MG63 (cell line): ENCODE measurements at regions not wholly inside any gene's neighbourhood (a gene's known extent, or its start where the extent isn't known, plus 50 kb on each side); places are given as distances from the start of the nearest gene placed in this dataset.

ENCODE experiments used
- DNase-seq: peaks from one replicate; pipeline ENCODE4 v3.0.0-alpha.2; 2020
- H3K27me3 ChIP-seq: fragments of 250-450 bp; sonication (Bioruptor Pico); 2 replicates; pipeline ENCODE4 v1.5.1; 2020; ENCODE audit warnings: mild to moderate bottlenecking, moderate library complexity
- H3K36me3 ChIP-seq: fragments of 250-450 bp; sonication (Bioruptor Pico); 2 replicates; pipeline ENCODE4 v1.5.1; 2020; ENCODE audit warnings: mild to moderate bottlenecking, moderate library complexity
- H3K4me3 ChIP-seq: fragments of 250-450 bp; sonication (Bioruptor Pico); 2 replicates; pipeline ENCODE4 v1.5.1; 2020; ENCODE audit warnings: mild to moderate bottlenecking, moderate library complexity
- H3K9me3 ChIP-seq: fragments of 250-450 bp; sonication (Bioruptor Pico); 2 replicates; pipeline ENCODE4 v1.5.1; 2020; ENCODE audit warnings: mild to moderate bottlenecking, moderate library complexity

DNA sequence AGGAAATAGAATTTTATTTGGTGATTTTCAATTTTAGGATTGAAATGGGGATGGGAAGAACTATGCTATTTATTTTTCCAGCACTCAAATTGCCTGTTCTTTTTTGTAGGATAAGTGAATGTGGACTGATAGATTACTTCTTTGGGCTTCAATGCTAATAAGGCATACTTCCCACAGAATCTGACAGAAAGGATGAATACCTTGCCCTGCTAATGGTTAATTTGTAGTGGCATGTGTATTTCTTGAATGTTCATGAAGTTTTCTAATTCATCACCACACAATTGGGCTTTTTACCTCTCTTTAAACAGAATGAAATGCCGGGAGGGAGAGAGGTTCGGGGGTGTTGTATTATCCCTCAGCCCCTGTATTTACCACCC lies 369.1 kb upstream of the ADGRL2 start:
- DNase-seq, result no peak
- Histone ChIP-seq H3K36me3 (no peaks in the 10 kb centered on the region), H3K27me3 (no peaks in the 10 kb centered on the region), H3K4me3 (no peak overlapping the region), H3K9me3 (no peaks in the 10 kb centered on the region)

GRCh38 chr1:81430955-81431623 lies 369.6 kb upstream of the ADGRL2 start:
- H3K36me3 ChIP-seq, result no peaks in the 10 kb centered on the region
- H3K27me3 ChIP-seq, result no peaks in the 10 kb centered on the region
- no peak overlapping the region for H3K4me3 ChIP-seq
- H3K9me3 ChIP-seq, result no peaks in the 10 kb centered on the region
- no peak for DNase-seq

GRCh38 chr1:81430236-81430938 lies 370.3 kb upstream of the ADGRL2 start:
- no peak overlapping the region for H3K4me3 ChIP-seq
- no peaks in the 10 kb centered on the region for H3K9me3 ChIP-seq
- H3K36me3 ChIP-seq, result no peaks in the 10 kb centered on the region
- H3K27me3 ChIP-seq, result no peaks in the 10 kb centered on the region
- DNase-seq, result no peak

DNA sequence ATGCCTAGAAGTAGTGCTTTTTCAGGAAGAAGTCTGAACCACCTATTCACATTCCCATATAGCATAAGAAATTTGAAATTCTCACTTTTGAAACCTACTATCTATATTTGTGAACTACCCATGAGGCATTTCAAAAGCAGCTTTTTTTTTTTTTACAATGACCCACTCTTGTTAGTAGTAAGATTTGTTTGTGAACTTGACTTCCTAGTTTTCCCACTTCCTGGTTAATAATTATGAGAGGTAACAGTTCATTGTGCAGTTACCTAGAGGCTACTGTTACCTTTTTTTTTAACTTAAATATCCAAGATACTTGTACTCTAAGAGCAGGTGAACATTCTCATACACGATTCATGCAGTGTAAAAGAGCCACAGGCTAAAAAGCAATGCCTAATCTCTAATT lies 371.7 kb upstream of the ADGRL2 start:
- no peak for DNase-seq
- H3K4me3 ChIP-seq, result no peak overlapping the region
- H3K36me3 ChIP-seq, result no peaks in the 10 kb centered on the region
- no peaks in the 10 kb centered on the region for H3K9me3 ChIP-seq
- H3K27me3 ChIP-seq, result no peaks in the 10 kb centered on the region

GRCh38 chr1:81424816-81425215 lies 375.9 kb upstream of the ADGRL2 start:
- no peaks in the 10 kb centered on the region for H3K36me3 ChIP-seq
- no peak overlapping the region for H3K4me3 ChIP-seq
- no peaks in the 10 kb centered on the region for H3K9me3 ChIP-seq
- no peak for DNase-seq
- no peaks in the 10 kb centered on the region; the same call in 1 of the 2 replicates for H3K27me3 ChIP-seq

- Histone ChIP-seq H3K9me3 (no peaks in the 10 kb centered on the region), H3K36me3 (no peaks in the 10 kb centered on the region), H3K4me3 (no peak overlapping the region), H3K27me3 (no peaks in the 10 kb centered on the region; the same call in 1 of the 2 replicates)
- no peak for DNase-seq
Observed at GRCh38 chr1:81424061-81424460, 376.7 kb upstream of the ADGRL2 start.

GRCh38 chr1:81420760-81421159 lies 380.0 kb upstream of the ADGRL2 start:
- Histone ChIP-seq H3K36me3 (no peaks in the 10 kb centered on the region), H3K27me3 (no peaks in the 10 kb centered on the region; the same call in 1 of the 2 replicates), H3K9me3 (no peaks in the 10 kb centered on the region), H3K4me3 (no peak overlapping the region)
- DNase-seq, result no peak

DNA sequence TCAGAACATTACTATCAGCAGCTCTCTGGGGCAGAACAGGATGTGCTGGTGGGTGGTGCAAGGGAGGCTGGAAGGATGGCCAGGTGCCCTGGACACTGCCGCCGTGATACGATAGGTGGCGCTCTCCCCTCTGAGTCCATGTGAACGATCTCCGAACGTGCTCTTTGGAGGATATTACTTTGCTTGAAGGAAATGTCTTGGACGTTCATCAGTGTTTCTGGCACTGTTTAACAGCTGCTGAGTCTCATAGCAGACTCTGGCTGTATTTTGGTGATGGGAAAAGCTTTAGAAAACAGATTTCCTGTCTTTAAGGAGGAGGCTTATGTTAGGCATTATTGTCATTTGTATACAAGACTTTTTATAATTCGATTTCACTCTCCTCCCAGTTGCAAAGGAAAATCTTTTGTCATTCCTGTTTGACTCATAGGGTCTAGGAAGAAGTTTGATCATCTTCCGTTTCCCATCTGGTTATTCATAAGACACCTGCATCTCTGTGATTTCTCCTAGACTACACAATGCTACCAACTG lies 386.2 kb upstream of the ADGRL2 start:
- no peaks in the 10 kb centered on the region for H3K27me3 ChIP-seq
- H3K4me3 ChIP-seq, result no peak overlapping the region
- no peak for DNase-seq
- no peaks in the 10 kb centered on the region for H3K36me3 ChIP-seq
- no peaks in the 10 kb centered on the region for H3K9me3 ChIP-seq

DNA sequence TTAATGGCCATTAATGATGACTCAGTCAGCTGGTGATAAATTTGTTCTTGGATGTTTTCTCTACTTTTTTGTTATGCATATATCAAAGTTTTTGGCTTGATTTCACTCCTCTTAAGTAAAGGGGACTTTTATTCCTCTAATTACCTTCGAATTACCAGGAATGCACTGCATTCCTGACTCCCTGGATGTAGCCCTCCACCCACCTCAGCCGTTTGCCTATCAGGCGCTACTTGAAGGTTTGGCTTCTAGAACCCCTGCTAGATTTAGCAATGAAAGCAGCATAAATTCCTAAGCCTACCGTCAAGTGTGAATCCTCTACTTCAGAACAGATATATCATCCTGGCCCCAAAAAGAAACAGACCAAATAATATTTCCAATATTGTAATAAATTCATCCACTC lies 387.8 kb upstream of the ADGRL2 start:
- no peaks in the 10 kb centered on the region for H3K9me3 ChIP-seq
- DNase-seq, result no peak
- no peak overlapping the region for H3K4me3 ChIP-seq
- H3K27me3 ChIP-seq, result no peaks in the 10 kb centered on the region
- no peaks in the 10 kb centered on the region for H3K36me3 ChIP-seq

GRCh38 chr1:81410941-81411340 lies 389.8 kb upstream of the ADGRL2 start:
- H3K4me3 ChIP-seq, result no peak overlapping the region

DNA sequence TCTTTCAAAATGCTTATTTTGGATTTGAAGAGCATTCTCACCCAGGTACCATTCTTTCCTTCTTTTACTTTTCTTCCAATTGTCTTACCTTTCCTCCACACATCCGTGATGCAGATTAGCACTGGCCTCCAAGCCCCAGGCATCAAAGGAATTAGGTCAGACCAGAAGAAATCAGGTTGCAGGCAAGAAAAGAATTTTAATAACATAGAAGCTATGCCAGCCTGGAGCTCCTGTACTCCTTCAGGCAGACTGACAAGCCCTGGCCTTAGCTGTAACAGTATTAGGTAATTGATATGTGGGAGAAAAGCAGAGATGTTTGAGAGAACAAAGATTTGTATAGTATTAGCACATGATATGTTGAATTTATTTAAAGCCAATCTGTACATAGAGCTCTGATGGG lies 390.4 kb upstream of the ADGRL2 start:
- no peaks in the 10 kb centered on the region for H3K36me3 ChIP-seq
- H3K27me3 ChIP-seq, result no peaks in the 10 kb centered on the region
- no peaks in the 10 kb centered on the region for H3K9me3 ChIP-seq
- DNase-seq, result no peak
- H3K4me3 ChIP-seq, result no peak overlapping the region

More at GRCh38 chr1:81410941-81411340, 389.8 kb upstream of the ADGRL2 start:
- Histone ChIP-seq H3K9me3 (no peaks in the 10 kb centered on the region), H3K27me3 (no peaks in the 10 kb centered on the region), H3K36me3 (no peaks in the 10 kb centered on the region)
- no peak for DNase-seq

GRCh38 chr1:81409780-81410274 lies 390.9 kb upstream of the ADGRL2 start:
- Histone ChIP-seq H3K4me3 (no peak overlapping the region), H3K9me3 (no peaks in the 10 kb centered on the region), H3K27me3 (no peaks in the 10 kb centered on the region), H3K36me3 (no peaks in the 10 kb centered on the region)
- no peak for DNase-seq

- no peaks in the 10 kb centered on the region for H3K27me3 ChIP-seq
- no peaks in the 10 kb centered on the region for H3K36me3 ChIP-seq
- no peak overlapping the region for H3K4me3 ChIP-seq
- H3K9me3 ChIP-seq, result no peaks in the 10 kb centered on the region
- DNase-seq, result no peak
Observed at GRCh38 chr1:81409262-81409661, 391.5 kb upstream of the ADGRL2 start.

DNA sequence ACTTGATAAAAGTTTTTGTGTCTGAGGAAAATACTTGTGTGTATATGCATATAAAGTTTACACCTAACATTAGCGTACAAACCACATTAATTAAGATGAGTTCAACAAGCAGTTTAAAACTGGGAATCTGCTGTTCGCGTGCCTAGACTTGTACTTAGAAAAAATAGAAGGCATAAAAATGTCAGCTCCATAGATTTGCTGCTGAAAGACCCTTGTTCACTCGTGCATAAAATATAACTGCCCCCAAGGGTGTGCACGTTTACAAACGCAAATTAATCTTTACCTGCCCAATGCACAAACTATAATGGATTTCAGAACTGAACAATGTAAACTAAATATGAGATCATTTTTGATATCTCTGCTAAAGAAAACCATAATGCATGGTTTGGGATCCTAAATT lies 392.3 kb upstream of the ADGRL2 start:
- no peaks in the 10 kb centered on the region for H3K27me3 ChIP-seq
- no peak for DNase-seq
- H3K36me3 ChIP-seq, result no peaks in the 10 kb centered on the region
- no peaks in the 10 kb centered on the region for H3K9me3 ChIP-seq
- no peak overlapping the region for H3K4me3 ChIP-seq

- Histone ChIP-seq H3K27me3 (no peaks in the 10 kb centered on the region), H3K36me3 (no peaks in the 10 kb centered on the region), H3K9me3 (no peaks in the 10 kb centered on the region), H3K4me3 (no peak overlapping the region)
- DNase-seq, result no peak
Observed at GRCh38 chr1:81407000-81407821, 393.5 kb upstream of the ADGRL2 start.

DNA sequence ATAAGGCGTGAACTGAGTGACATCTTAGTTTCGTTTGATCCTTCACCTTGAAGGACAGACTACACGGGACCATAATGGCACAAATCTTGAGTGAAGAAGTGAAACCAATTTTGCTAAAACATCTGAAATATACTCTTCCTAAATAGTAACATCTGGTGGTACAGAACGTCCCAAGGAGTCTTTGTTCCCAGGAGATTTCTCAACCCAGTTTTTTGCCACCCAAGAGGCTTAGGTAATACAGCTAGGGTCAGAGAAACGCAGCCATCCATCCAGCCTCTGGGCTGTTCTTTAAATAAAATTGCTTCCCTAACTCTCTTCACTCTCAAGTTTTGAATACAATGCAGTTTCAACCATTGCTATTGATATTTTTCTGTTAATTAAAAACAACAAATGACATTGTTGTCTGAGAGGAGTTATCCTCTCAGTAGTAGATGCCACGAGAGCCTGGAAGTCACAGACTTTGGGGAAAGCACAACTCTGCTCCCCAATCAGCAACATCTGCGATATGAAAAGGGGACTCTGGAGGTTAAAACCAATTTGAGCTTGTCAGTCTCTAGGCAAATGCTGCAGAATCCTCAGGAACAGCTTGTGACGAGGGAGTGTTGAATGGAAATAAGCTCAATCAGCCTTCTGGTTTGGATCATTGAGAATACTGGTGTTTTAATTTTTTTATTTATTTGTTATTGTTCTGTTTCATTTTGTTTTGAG lies 394.3 kb upstream of the ADGRL2 start:
- H3K27me3 ChIP-seq, result no peaks in the 10 kb centered on the region
- H3K9me3 ChIP-seq, result no peaks in the 10 kb centered on the region
- DNase-seq, result no peak
- H3K4me3 ChIP-seq, result no peak overlapping the region
- H3K36me3 ChIP-seq, result no peaks in the 10 kb centered on the region

- Histone ChIP-seq H3K4me3 (no peak overlapping the region), H3K36me3 (no peaks in the 10 kb centered on the region), H3K9me3 (no peaks in the 10 kb centered on the region), H3K27me3 (no peaks in the 10 kb centered on the region)
- no peak for DNase-seq
Observed at GRCh38 chr1:81398041-81398440, 402.7 kb upstream of the ADGRL2 start.
